Ascending aorta (tissue), 2 donors: ENCODE measurements at regions not wholly inside any gene's neighbourhood (a gene's known extent, or its start where the extent isn't known, plus 50 kb on each side); places are given as distances from the start of the nearest gene placed in this dataset.

Experiments used
- DNase-seq, 2 donors: peaks; one replicate each; pipeline ENCODE4 v3.0.0-alpha.2; 2019; ENCODE audit warnings: low spot score in 2 of 2
- H3K27ac ChIP-seq, 2 donors: fragments of 200-600 bp; sonication (generic); one replicate each; pipeline ENCODE4 v1.5.1; 2016 to 2017; ENCODE audit warnings: mild to moderate bottlenecking in 1 of 2
- H3K27me3 ChIP-seq: fragments of 200-600 bp; sonication (generic); one replicate; pipeline ENCODE4 v1.5.1; 2017
- H3K36me3 ChIP-seq, 2 donors: fragments of 200-600 bp; sonication (generic); one replicate each; pipeline ENCODE4 v1.5.1; 2016
- H3K4me1 ChIP-seq, 2 donors: fragments of 200-600 bp; sonication (generic); one replicate each; pipeline ENCODE4 v1.5.1; 2016 to 2017; ENCODE audit warnings: mild to moderate bottlenecking in 1 of 2
- H3K4me3 ChIP-seq, 2 donors: fragments of 200-600 bp; sonication (generic); one replicate each; pipeline ENCODE4 v1.5.1; 2016 to 2017; ENCODE audit warnings: mild to moderate bottlenecking in 1 of 2
- H3K9me3 ChIP-seq, 2 donors: fragments of 200-600 bp; sonication (generic); one replicate each; pipeline ENCODE4 v1.5.1; 2016
- intact Hi-C: fragments of 100-400 bp; cut with DNase I; formaldehyde crosslinking; loops from one replicate; pipeline ENCODE4 v1.15.1; 2023
- TF ChIP-seq, protein P1 (sequence below), 3 experiments: fragments of 200-600 bp in 2 of 3; fragments of 450-650 bp in 1 of 3; sonication (generic) in 2 of 3; IDR thresholded peaks; one replicate each; pipeline ENCODE4 v1.5.1; 2016 to 2019; ENCODE audit warnings: antibody characterized with exemption in 3 of 3, mild to moderate bottlenecking in 1 of 3, moderate library complexity in 1 of 3

DNA sequence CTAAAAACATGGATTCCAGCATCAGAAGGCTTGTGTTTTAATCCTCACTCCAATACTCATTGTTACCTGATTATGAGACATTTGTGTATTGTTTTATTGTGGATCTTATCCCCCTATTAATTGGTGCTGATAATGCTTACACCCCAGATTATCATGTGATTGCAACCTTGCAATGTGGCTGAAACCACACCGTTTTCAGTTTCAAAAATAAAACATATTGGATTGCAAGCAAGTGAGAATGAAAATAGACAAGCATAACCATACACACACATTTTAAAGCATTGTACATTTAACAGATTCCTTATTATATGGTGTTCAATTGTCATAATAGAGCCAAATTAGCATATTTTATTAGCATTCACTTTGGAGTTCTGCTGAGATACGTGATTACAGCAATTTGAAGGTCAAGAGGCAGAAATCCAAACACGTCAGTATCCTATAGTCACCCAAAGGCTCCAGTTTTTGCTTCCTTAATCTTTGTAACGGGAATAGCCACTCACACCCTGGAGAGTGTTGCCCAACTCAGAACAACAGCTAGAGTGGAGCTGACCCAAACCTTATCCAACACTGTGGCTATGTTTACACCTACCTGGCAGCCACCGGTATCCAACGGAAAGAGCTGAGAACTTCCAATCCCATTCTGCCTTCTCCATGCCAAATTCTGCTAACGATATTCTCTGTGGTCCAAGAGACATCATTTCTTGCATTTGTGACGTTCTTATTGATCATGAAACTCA is 317.1 kb upstream of the KLF6 start:
- Histone ChIP-seq H3K4me1 (no peaks in the 10 kb centered on the region), H3K27ac (no peak overlapping the region), H3K27me3 (no peaks in the 10 kb centered on the region), H3K4me3 (no peak overlapping the region), H3K9me3 (no peaks in the 10 kb centered on the region), H3K36me3 (no peaks in the 10 kb centered on the region)
- intact Hi-C loops: no loop called here
- DNase-seq: no peak
- TF ChIP-seq, protein P1, sequence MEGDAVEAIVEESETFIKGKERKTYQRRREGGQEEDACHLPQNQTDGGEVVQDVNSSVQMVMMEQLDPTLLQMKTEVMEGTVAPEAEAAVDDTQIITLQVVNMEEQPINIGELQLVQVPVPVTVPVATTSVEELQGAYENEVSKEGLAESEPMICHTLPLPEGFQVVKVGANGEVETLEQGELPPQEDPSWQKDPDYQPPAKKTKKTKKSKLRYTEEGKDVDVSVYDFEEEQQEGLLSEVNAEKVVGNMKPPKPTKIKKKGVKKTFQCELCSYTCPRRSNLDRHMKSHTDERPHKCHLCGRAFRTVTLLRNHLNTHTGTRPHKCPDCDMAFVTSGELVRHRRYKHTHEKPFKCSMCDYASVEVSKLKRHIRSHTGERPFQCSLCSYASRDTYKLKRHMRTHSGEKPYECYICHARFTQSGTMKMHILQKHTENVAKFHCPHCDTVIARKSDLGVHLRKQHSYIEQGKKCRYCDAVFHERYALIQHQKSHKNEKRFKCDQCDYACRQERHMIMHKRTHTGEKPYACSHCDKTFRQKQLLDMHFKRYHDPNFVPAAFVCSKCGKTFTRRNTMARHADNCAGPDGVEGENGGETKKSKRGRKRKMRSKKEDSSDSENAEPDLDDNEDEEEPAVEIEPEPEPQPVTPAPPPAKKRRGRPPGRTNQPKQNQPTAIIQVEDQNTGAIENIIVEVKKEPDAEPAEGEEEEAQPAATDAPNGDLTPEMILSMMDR (IDR thresholded peaks at IDR 0.05): no peak

DNA sequence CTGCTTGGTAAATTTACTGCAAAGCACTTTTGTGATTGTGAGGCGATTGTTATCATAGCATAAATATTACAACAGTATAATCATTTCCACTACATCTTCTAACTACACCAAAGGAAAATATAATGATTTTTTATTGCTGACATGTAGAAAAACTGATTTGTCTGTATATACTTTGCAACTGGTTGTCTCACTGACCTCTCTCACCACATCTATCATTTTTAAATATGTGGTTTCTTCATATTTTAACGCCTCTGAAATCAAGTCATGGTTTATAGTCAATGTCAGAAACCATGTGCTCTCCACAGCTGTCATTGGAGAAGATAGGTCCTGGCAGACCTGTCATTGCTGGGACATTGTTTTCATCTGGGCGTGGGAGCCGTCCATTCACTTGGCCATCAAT is 315.4 kb upstream of the KLF6 start:
- intact Hi-C loops: no loop called here
- no peaks in the 10 kb centered on the region for H3K27me3 ChIP-seq
- no peaks in the 10 kb centered on the region for H3K9me3 ChIP-seq
- TF ChIP-seq, protein P1 (IDR thresholded peaks at IDR 0.05): no peak
- no peak overlapping the region for H3K27ac ChIP-seq
- no peaks in the 10 kb centered on the region for H3K36me3 ChIP-seq
- DNase-seq: no peak
- H3K4me3 ChIP-seq: no peak overlapping the region
- no peaks in the 10 kb centered on the region for H3K4me1 ChIP-seq

DNA sequence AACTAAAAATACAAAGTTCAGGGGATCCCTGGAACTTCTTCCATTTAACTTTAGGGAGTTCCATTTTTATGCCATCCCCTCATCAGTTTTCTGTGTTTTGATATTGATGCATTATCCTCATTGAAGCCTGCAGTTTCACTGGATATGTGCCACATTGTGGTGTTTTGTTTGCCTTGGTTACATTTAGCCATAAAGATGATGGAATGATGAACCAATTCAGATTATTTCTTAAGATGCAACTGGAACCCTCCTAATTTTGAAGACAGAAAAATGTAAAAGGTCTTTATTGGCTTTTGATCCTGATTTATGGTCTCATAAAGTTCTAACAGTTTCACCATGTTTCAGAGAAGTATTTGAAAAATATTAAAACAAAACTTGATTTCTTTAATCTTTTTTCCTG is 314.2 kb upstream of the KLF6 start:
- Histone ChIP-seq H3K4me3 (no peak overlapping the region), H3K4me1 (no peaks in the 10 kb centered on the region), H3K27me3 (no peaks in the 10 kb centered on the region), H3K9me3 (no peaks in the 10 kb centered on the region), H3K27ac (no peak overlapping the region), H3K36me3 (no peaks in the 10 kb centered on the region)
- intact Hi-C loops: no loop called here
- TF ChIP-seq, protein P1 (IDR thresholded peaks at IDR 0.05): no peak
- DNase-seq: no peak

DNA sequence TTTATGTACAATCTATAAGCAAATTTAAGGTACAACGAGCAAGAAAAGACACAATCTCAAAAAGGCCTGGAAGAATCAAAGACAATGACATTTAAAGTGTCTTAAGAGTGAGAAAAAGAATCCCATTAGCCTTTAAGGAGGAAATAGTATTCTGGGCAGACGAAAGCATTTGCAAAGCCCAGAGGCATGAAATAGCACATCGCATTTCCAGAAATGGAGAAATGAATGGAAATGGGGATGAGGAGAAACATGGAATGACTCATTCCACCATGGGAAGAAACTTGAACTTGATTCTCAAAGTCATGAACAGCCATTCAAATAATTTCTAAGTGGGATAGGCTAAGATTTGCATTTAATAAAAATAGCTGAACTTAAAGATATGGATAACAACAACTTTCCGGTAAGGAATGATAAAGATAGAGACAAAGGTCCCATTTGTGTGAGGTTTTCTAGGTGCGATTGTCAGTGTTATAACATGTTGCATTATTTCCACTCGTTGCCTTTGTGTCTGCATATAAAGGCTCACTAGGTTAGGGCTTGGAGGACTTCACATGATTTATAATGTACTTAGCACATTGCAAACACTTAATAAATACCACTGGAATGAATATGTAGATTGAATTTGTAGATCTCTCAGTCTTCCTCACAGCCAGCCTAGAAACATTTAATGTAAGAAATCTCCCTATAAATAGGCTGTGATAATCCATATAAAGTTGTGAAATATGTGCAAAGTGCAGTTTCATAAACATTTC is 310.3 kb upstream of the KLF6 start:
- no peaks in the 10 kb centered on the region for H3K36me3 ChIP-seq
- no peaks in the 10 kb centered on the region for H3K4me1 ChIP-seq
- no peak overlapping the region for H3K27ac ChIP-seq
- H3K9me3 ChIP-seq: no peaks in the 10 kb centered on the region
- intact Hi-C loops: no loop called here
- no peaks in the 10 kb centered on the region for H3K27me3 ChIP-seq
- no peak overlapping the region for H3K4me3 ChIP-seq
- TF ChIP-seq, protein P1 (IDR thresholded peaks at IDR 0.05): no peak
- DNase-seq: no peak

DNA sequence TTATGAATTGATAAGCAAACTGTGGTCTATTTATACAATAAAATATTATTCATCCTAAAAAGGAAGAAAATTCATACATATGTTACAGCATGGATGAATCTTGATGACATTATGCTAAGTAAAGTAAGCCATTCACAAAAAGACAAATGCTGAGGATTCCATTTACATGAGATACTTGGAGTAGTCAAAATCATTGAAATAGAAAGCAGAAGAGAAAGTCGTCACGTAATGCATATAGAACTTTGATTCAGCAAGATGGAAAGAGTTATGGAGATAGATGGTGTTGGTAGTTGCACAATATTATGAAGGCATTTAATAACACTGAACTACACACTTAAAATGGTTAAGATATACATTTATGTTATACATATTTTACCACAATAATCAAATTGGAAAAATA is 309.7 kb upstream of the KLF6 start:
- TF ChIP-seq, protein P1 (IDR thresholded peaks at IDR 0.05): no peak
- intact Hi-C loops: no loop called here
- Histone ChIP-seq H3K4me3 (no peak overlapping the region), H3K36me3 (no peaks in the 10 kb centered on the region), H3K27ac (no peak overlapping the region), H3K9me3 (no peaks in the 10 kb centered on the region), H3K27me3 (no peaks in the 10 kb centered on the region), H3K4me1 (no peaks in the 10 kb centered on the region)
- no peak for DNase-seq
